ENCODE measurements at regions not wholly inside any gene's neighbourhood (a gene's known extent, or its start where the extent isn't known, plus 50 kb on each side); places are given as distances from the start of the nearest gene placed in this dataset.

GRCh38 chr2:183859129-183859528 is 734.9 kb downstream of the NUP35 start:
- no peak for DNase-seq (ENCODE audit: unreplicated experiment)
- Mint-ChIP-seq H3K9me3 (ENCODE audit: unreplicated experiment) (peaks cover 7% of the 10 kb centered on the region), H3K36me3 (ENCODE audit: insufficient read depth, unreplicated experiment) (no peaks in the 10 kb centered on the region), H3K4me3 (ENCODE audit: unreplicated experiment) (no peak overlapping the region), H3K27me3 (ENCODE audit: insufficient read depth, unreplicated experiment) (no peaks in the 10 kb centered on the region), H3K4me1 (ENCODE audit: insufficient read depth, unreplicated experiment) (no peaks in the 10 kb centered on the region), H3K27ac (ENCODE audit: low read depth, unreplicated experiment) (no peak overlapping the region)
- intact Hi-C loops (cut with micrococcal nuclease): no loop called here
- BruUV-seq (replicated peaks): no TSS peak
- CTCF ChIA-PET: no interaction called here
- POLR2A ChIA-PET: no interaction called here
- TF ChIP-seq CTCF (IDR thresholded peaks at IDR 0.05; ENCODE audit: unreplicated experiment): no peak

GRCh38 chr2:183866666-183867065 is 731.7 kb upstream of the ZNF804A start:
- Mint-ChIP-seq H3K27ac (ENCODE audit: low read depth, unreplicated experiment) (peak overlapping the region; percentile 77), H3K4me1 (ENCODE audit: insufficient read depth, unreplicated experiment) (peaks cover 17% of the 10 kb centered on the region), H3K9me3 (ENCODE audit: unreplicated experiment) (no peaks in the 10 kb centered on the region), H3K36me3 (ENCODE audit: insufficient read depth, unreplicated experiment) (no peaks in the 10 kb centered on the region), H3K27me3 (ENCODE audit: insufficient read depth, unreplicated experiment) (no peaks in the 10 kb centered on the region), H3K4me3 (ENCODE audit: unreplicated experiment) (no peak overlapping the region)
- peak; percentile 8 for DNase-seq (ENCODE audit: unreplicated experiment)
- no peak for TF ChIP-seq CTCF (IDR thresholded peaks at IDR 0.05; ENCODE audit: unreplicated experiment)
- CTCF ChIA-PET: no interaction called here
- POLR2A ChIA-PET: interaction anchor here (0.6 kb wide), 1 partner anchor 222 kb away, joined by 3 read pairs; no protein-coding TSS in a partner anchor
- intact Hi-C loops (cut with micrococcal nuclease): no loop called here
- no TSS peak for BruUV-seq (replicated peaks)

- no peaks in the 10 kb centered on the region for H3K27me3 Mint-ChIP-seq (ENCODE audit: insufficient read depth, unreplicated experiment)
- intact Hi-C loops (cut with micrococcal nuclease): no loop called here
- ChIA-PET CTCF (no interaction called here), POLR2A (no interaction called here)
- H3K4me3 Mint-ChIP-seq (ENCODE audit: unreplicated experiment): no peak overlapping the region
- no peak for DNase-seq (ENCODE audit: unreplicated experiment)
- no peak overlapping the region for H3K27ac Mint-ChIP-seq (ENCODE audit: low read depth, unreplicated experiment)
- no peaks in the 10 kb centered on the region for H3K9me3 Mint-ChIP-seq (ENCODE audit: unreplicated experiment)
- H3K4me1 Mint-ChIP-seq (ENCODE audit: insufficient read depth, unreplicated experiment): peaks cover 17% of the 10 kb centered on the region
- H3K36me3 Mint-ChIP-seq (ENCODE audit: insufficient read depth, unreplicated experiment): no peaks in the 10 kb centered on the region
- no peak for TF ChIP-seq CTCF (IDR thresholded peaks at IDR 0.05; ENCODE audit: unreplicated experiment)
- no TSS peak for BruUV-seq (replicated peaks)
These were observed 731.1 kb upstream of the ZNF804A start for GRCh38 chr2:183867206-183867605.

GRCh38 chr2:183868153-183868552 is 730.2 kb upstream of the ZNF804A start:
- Mint-ChIP-seq H3K4me1 (ENCODE audit: insufficient read depth, unreplicated experiment) (peaks cover 17% of the 10 kb centered on the region), H3K36me3 (ENCODE audit: insufficient read depth, unreplicated experiment) (no peaks in the 10 kb centered on the region), H3K9me3 (ENCODE audit: unreplicated experiment) (no peaks in the 10 kb centered on the region), H3K27me3 (ENCODE audit: insufficient read depth, unreplicated experiment) (no peaks in the 10 kb centered on the region), H3K27ac (ENCODE audit: low read depth, unreplicated experiment) (no peak overlapping the region), H3K4me3 (ENCODE audit: unreplicated experiment) (no peak overlapping the region)
- intact Hi-C loops (cut with micrococcal nuclease): no loop called here
- ChIA-PET CTCF (interaction anchor here (0.6 kb wide), 1 partner anchor 1861 kb away, joined by 3 read pairs; no protein-coding TSS in a partner anchor), POLR2A (interaction anchor here (1.2 kb wide), 1 partner anchor 124 kb away, joined by 3 read pairs; no protein-coding TSS in a partner anchor)
- no peak for TF ChIP-seq CTCF (IDR thresholded peaks at IDR 0.05; ENCODE audit: unreplicated experiment)
- DNase-seq (ENCODE audit: unreplicated experiment): peak; percentile 7
- no TSS peak for BruUV-seq (replicated peaks)

All from MCF 10A (cell line).